Epithelial cell of esophagus (primary cell): ENCODE measurements at regions not wholly inside any gene's neighbourhood (a gene's known extent, or its start where the extent isn't known, plus 50 kb on each side); places are given as distances from the start of the nearest gene placed in this dataset.
A peak's percentile ranks its signal among the peaks of the same experiment; 100 is the strongest.
"Not testable (repeated sequence)": the region's sequence is repeated elsewhere in the genome, so short reads cannot be mapped to it uniquely, and the experiment has no call there.

Experiments used
- DNase-seq: peaks from one replicate; pipeline ENCODE4 v3.0.0; 2010; ENCODE audit warnings: low read depth
- H3K4me3 ChIP-seq: 2 replicates; pipeline ENCODE4 v1.5.1; 2011; ENCODE audit warnings: mild to moderate bottlenecking, low read length, control low read depth
- CTCF ChIP-seq: IDR thresholded peaks from 2 replicates; pipeline ENCODE4 v1.5.1; 2011; ENCODE audit warnings: low read depth, mild to moderate bottlenecking, low read length, control low read depth, inconsistent platforms; ENCODE audit not compliant: insufficient read depth; ENCODE audit errors: missing control alignments

GRCh38 chr7:66504131-66504530 lies 124.5 kb upstream of the KCTD7 start:
- TF ChIP-seq CTCF, result no peak
- DNase-seq, result no peak
- H3K4me3 ChIP-seq, result no peak overlapping the region

- no peak overlapping the region for H3K4me3 ChIP-seq
- no peak for TF ChIP-seq CTCF
- no peak for DNase-seq
These were observed 123.7 kb upstream of the KCTD7 start for GRCh38 chr7:66505009-66505408.

GRCh38 chr7:66505531-66506451 lies 122.9 kb upstream of the KCTD7 start:
- peak overlapping the region; percentile 21 for H3K4me3 ChIP-seq
- peak; percentile 19 for DNase-seq
- TF ChIP-seq CTCF, result no peak

GRCh38 chr7:66506703-66507102 lies 122.0 kb upstream of the KCTD7 start:
- DNase-seq, H3K4me3 ChIP-seq: not testable (repeated sequence)

- no peak overlapping the region for H3K4me3 ChIP-seq
- no peak for TF ChIP-seq CTCF
- DNase-seq, result no peak
These were observed 120.9 kb upstream of the KCTD7 start for GRCh38 chr7:66507764-66508296.

GRCh38 chr7:66508431-66508830 lies 120.2 kb upstream of the KCTD7 start:
- TF ChIP-seq CTCF, result no peak
- no peak for DNase-seq
- no peak overlapping the region for H3K4me3 ChIP-seq

GRCh38 chr7:66514050-66514449 lies 114.6 kb upstream of the KCTD7 start:
- H3K4me3 ChIP-seq, result no peak overlapping the region
- no peak for TF ChIP-seq CTCF
- no peak for DNase-seq
